ENCODE measurements at regions not wholly inside any gene's neighbourhood (a gene's known extent, or its start where the extent isn't known, plus 50 kb on each side); places are given as distances from the start of the nearest gene placed in this dataset.
"Not testable (repeated sequence)": the region's sequence is repeated elsewhere in the genome, so short reads cannot be mapped to it uniquely, and the experiment has no call there.

- no peaks in the 10 kb centered on the region for H3K9me1 ChIP-seq (ENCODE audit: insufficient read depth, low read length)
- no peak for TF ChIP-seq CEBPB (IDR thresholded peaks at IDR 0.05; ENCODE audit: low read depth, low read length)
- peak; percentile 63 for TF ChIP-seq RAD21 (IDR thresholded peaks at IDR 0.05; ENCODE audit: low read length)
- TF ChIP-seq SMC3 (IDR thresholded peaks at IDR 0.05; ENCODE audit: low read depth, low read length) = peak; percentile 60
- TF ChIP-seq, protein P1, sequence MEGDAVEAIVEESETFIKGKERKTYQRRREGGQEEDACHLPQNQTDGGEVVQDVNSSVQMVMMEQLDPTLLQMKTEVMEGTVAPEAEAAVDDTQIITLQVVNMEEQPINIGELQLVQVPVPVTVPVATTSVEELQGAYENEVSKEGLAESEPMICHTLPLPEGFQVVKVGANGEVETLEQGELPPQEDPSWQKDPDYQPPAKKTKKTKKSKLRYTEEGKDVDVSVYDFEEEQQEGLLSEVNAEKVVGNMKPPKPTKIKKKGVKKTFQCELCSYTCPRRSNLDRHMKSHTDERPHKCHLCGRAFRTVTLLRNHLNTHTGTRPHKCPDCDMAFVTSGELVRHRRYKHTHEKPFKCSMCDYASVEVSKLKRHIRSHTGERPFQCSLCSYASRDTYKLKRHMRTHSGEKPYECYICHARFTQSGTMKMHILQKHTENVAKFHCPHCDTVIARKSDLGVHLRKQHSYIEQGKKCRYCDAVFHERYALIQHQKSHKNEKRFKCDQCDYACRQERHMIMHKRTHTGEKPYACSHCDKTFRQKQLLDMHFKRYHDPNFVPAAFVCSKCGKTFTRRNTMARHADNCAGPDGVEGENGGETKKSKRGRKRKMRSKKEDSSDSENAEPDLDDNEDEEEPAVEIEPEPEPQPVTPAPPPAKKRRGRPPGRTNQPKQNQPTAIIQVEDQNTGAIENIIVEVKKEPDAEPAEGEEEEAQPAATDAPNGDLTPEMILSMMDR (conservative IDR thresholded peaks at IDR 0.05; ENCODE audit: low read depth, low read length) = peak; percentile 67
Measured at GRCh38 chr7:93799750-93800357, 90.7 kb downstream of the TFPI2 start.

DNA sequence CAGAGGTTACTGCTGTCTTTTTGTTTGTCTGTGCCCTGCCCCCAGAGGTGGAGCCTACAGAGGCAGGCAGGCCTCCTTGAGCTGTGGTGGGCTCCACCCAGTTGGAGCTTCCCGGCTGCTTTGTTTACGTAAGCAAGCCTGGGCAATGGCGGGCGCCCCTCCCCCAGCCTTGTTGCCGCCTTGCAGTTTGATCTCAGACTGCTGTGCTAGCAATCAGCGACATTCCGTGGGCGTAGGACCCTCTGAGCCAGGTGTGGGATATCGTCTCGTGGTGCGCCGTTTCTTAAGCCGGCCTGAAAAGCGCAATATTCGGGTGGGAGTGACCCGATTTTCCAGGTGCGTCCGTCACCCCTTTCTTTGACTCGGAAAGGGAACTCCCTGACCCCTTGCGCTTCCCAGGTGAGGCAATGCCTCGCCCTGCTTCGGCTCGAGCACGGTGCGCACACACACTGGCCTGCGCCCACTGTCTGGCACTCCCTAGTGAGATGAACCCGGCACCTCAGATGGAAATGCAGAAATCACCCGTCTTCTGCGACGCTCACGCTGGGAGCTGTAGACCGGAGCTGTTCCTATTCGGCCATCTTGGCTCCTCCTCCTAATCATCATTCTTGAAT, 97.4 kb downstream of the TFPI2 start:
- H3K23ac ChIP-seq (ENCODE audit: low read depth, low read length); in situ Hi-C loops (cut with MboI; ENCODE audit: low sequenced_read_pairs); H4K8ac ChIP-seq (ENCODE audit: low read depth in 2 of 2, low read length in 2 of 2); H4K20me1 ChIP-seq (ENCODE audit: insufficient read depth, low read length); H2AK9ac ChIP-seq (replicated peaks; ENCODE audit: low read depth, low read length, poor library complexity); intact Hi-C loops (cut with micrococcal nuclease); H3K27ac ChIP-seq (ENCODE audit: insufficient read depth, low read length); CTCF ChIA-PET; H3K4me2 ChIP-seq (ENCODE audit: low read depth, low read length); H4K5ac ChIP-seq (ENCODE audit: low read depth, low read length); H2BK20ac ChIP-seq (ENCODE audit: low read depth, low read length); H3K9me3 ChIP-seq (ENCODE audit: control insufficient read depth, insufficient read depth, low read length); H4K91ac ChIP-seq (ENCODE audit: insufficient read depth, low read depth, low read length); H3K79me1 ChIP-seq (ENCODE audit: low read depth in 1 of 2, low read length in 2 of 2); H2BK120ac ChIP-seq (ENCODE audit: low read depth, low read length); H3K14ac ChIP-seq (replicated peaks; ENCODE audit: low read depth, low read length); H2AFZ ChIP-seq (replicated peaks; ENCODE audit: low read length, poor library complexity); POLR2A ChIA-PET (ENCODE audit: unreplicated experiment); H3K9ac ChIP-seq (ENCODE audit: low read depth, low read length); ATAC-seq (ENCODE audit: low read depth); H2AK5ac ChIP-seq (ENCODE audit: low read depth, low read length); H3K4ac ChIP-seq (ENCODE audit: low read depth, low read length); dilution Hi-C loops (cut with HindIII; ENCODE audit: low sequenced_read_pairs, unreplicated experiment); H3K18ac ChIP-seq (ENCODE audit: low read depth, low read length); H2BK15ac ChIP-seq (ENCODE audit: low read depth, low read length); H3K4me1 ChIP-seq (ENCODE audit: control insufficient read depth, insufficient read depth, low read length); H3K36me3 ChIP-seq (ENCODE audit: control insufficient read depth, insufficient read depth, low read length); H3K56ac ChIP-seq (ENCODE audit: extremely low read depth, insufficient read depth, low read length); H3K9me1 ChIP-seq (ENCODE audit: insufficient read depth, low read length); BruUV-seq (replicated peaks); H3K27me3 ChIP-seq (ENCODE audit: control insufficient read depth, insufficient read depth, low read length); H2BK5ac ChIP-seq (ENCODE audit: low read depth, low read length, poor library complexity, severe bottlenecking); H3K4me3 ChIP-seq (ENCODE audit: insufficient read depth, low read depth, low read length); DNase-seq: not testable (repeated sequence)
- WGBS, 2 experiments (ENCODE audit: extremely low coverage in 2 of 2, insufficient read length in 1 of 2) = 65% methylated on average over 5 of the region's 33 CpGs; no CpG with 5 or more reads in 1 of the 2 experiments

More at GRCh38 chr7:93799750-93800357, 90.7 kb downstream of the TFPI2 start:
- Histone ChIP-seq H3K9me3 (ENCODE audit: control insufficient read depth, insufficient read depth, low read length) (no peaks in the 10 kb centered on the region), H2BK120ac (ENCODE audit: low read depth, low read length) (no peak overlapping the region), H4K20me1 (ENCODE audit: insufficient read depth, low read length) (no peaks in the 10 kb centered on the region), H4K5ac (ENCODE audit: low read depth, low read length) (no peak overlapping the region), H3K79me1 (ENCODE audit: low read depth in 1 of 2, low read length in 2 of 2) (no peaks in the 10 kb centered on the region), H4K91ac (ENCODE audit: insufficient read depth, low read depth, low read length) (no peak overlapping the region), H3K9ac (ENCODE audit: low read depth, low read length) (no peak overlapping the region), H3K23ac (ENCODE audit: low read depth, low read length) (no peak overlapping the region), H2AFZ (replicated peaks; ENCODE audit: low read length, poor library complexity) (no peak overlapping the region), H2BK15ac (ENCODE audit: low read depth, low read length) (peak overlapping the region; percentile 6; the same call in 1 of the 3 replicates), H3K4ac (ENCODE audit: low read depth, low read length) (no peak overlapping the region), H3K36me3 (ENCODE audit: control insufficient read depth, insufficient read depth, low read length) (no peaks in the 10 kb centered on the region), H3K4me3 (ENCODE audit: insufficient read depth, low read depth, low read length) (no peak overlapping the region), H3K27me3 (ENCODE audit: control insufficient read depth, insufficient read depth, low read length) (no peaks in the 10 kb centered on the region), H3K4me2 (ENCODE audit: low read depth, low read length) (no peak overlapping the region), H2AK5ac (ENCODE audit: low read depth, low read length) (no peak overlapping the region), H3K56ac (ENCODE audit: extremely low read depth, insufficient read depth, low read length) (no peak overlapping the region), H3K4me1 (ENCODE audit: control insufficient read depth, insufficient read depth, low read length) (no peaks in the 10 kb centered on the region), H2AK9ac (replicated peaks; ENCODE audit: low read depth, low read length, poor library complexity) (no peak overlapping the region), H3K27ac (ENCODE audit: insufficient read depth, low read length) (no peak overlapping the region), H3K14ac (replicated peaks; ENCODE audit: low read depth, low read length) (no peak overlapping the region), H2BK20ac (ENCODE audit: low read depth, low read length) (no peak overlapping the region), H3K18ac (ENCODE audit: low read depth, low read length) (no peak overlapping the region), H4K8ac (ENCODE audit: low read depth in 2 of 2, low read length in 2 of 2) (no peak overlapping the region), H2BK5ac (ENCODE audit: low read depth, low read length, poor library complexity, severe bottlenecking) (no peak overlapping the region)
- POLR2A ChIA-PET (ENCODE audit: unreplicated experiment) = interaction anchor here (0.6 kb wide), 1 partner anchor 439 kb away, joined by 5 read pairs; no protein-coding TSS in a partner anchor
- DNase-seq = peak; percentile 23
- CTCF ChIA-PET = interaction anchor here (1.5 to 1.6 kb wide), 4 partner anchors 23 to 475 kb away, joined by 4 to 8 read pairs (median 4); no protein-coding TSS in a partner anchor
- dilution Hi-C loops (cut with HindIII; ENCODE audit: low sequenced_read_pairs, unreplicated experiment) = no loop called here
- intact Hi-C loops (cut with micrococcal nuclease) = loop anchor here (1.0 to 10.0 kb wide), 5 partner anchors 185 to 555 kb away; no protein-coding TSS in a partner anchor
- in situ Hi-C loops (cut with MboI; ENCODE audit: low sequenced_read_pairs) = loop anchor here (5.0 kb wide), 1 partner anchor 427 kb away; no protein-coding TSS in a partner anchor
- ATAC-seq (ENCODE audit: low read depth) = no peak
- no CpG with 5 or more reads among the region's 5 CpGs for WGBS, 2 experiments (ENCODE audit: extremely low coverage in 2 of 2, insufficient read length in 1 of 2)
- BruUV-seq (replicated peaks) = no TSS peak

Measured in IMR-90 (cell line).